GM12878 (cell line): ENCODE measurements at regions not wholly inside any gene's neighbourhood (a gene's known extent, or its start where the extent isn't known, plus 50 kb on each side); places are given as distances from the start of the nearest gene placed in this dataset.

Source experiments
- ATAC-seq: fragments of 200-7000 bp; cut with Tn5 transposase; 3 replicates; pipeline ENCODE4 v1.9.1; 2020; ENCODE audit warnings: mild to moderate bottlenecking, moderate library complexity
- BruUV-seq: library from RNA; stranded (reverse); fragments of 400-500 nt; replicated peaks from 2 replicates; lab custom pipeline; 2021; lab: Mats Ljungman, UMichigan
- CTCF ChIA-PET: fragments of 300-600 bp; sonication (Branson Sonifier 250); formaldehyde crosslinking; extraction: SDS; loops from one replicate; lab custom pipeline; 2021; ENCODE audit warnings: inconsistent platforms; lab: Yijun Ruan, JAX
- POLR2A ChIA-PET: fragments of 350-600 bp; formaldehyde crosslinking; extraction: SDS; loops from one replicate; lab custom pipeline; 2021; ENCODE audit warnings: inconsistent platforms; lab: Charles Lee
- RAD21 ChIA-PET: fragments of 300-600 bp; sonication (Branson Sonifier 250); formaldehyde crosslinking; loops from one replicate; lab custom pipeline; 2023; ENCODE audit warnings: antibody characterized with exemption; ENCODE audit not compliant: unreplicated experiment; lab: Charles Lee
- SMC1A ChIA-PET: fragments of 300-600 bp; sonication (Branson Sonifier 250); formaldehyde crosslinking; loops from one replicate; lab custom pipeline; 2023; ENCODE audit not compliant: unreplicated experiment, uncharacterized antibody; lab: Charles Lee
- DNase-seq: peaks from one replicate; pipeline ENCODE4 v3.0.0-alpha.2; 2011; ENCODE audit warnings: low read depth, low spot score
- FAIRE-seq: peaks from 3 replicates; lab custom pipeline; 2011; peaks lifted over from hg19 to GRCh38; lab: Jason Lieb, UNC
- H2AFZ ChIP-seq: 2 replicates; pipeline ENCODE4 v1.6.0; 2011; ENCODE audit warnings: low read depth, low read length, control low read depth; ENCODE audit not compliant: control insufficient read depth
- H3K27ac ChIP-seq: 2 replicates; pipeline ENCODE4 v1.5.1; 2011; ENCODE audit warnings: control low read depth; ENCODE audit not compliant: control insufficient read depth, insufficient read depth
- H3K27me3 ChIP-seq, 2 experiments: replicated peaks in 1 of 2; 2 replicates each; pipeline versions ENCODE4 v1.6.0 to v1.6.1; 2011; ENCODE audit warnings: low read length in 1 of 2; ENCODE audit not compliant: control insufficient read depth in 2 of 2, insufficient read depth in 2 of 2
- H3K36me3 ChIP-seq, 2 experiments: 2 replicates each; pipeline ENCODE4 v1.5.1; 2011; ENCODE audit warnings: low read length in 1 of 2; ENCODE audit not compliant: control insufficient read depth in 2 of 2, insufficient read depth in 2 of 2
- H3K4me1 ChIP-seq: 2 replicates; pipeline ENCODE4 v1.6.1; 2011; ENCODE audit warnings: mild to moderate bottlenecking, low read length, moderate library complexity, mixed read lengths; ENCODE audit not compliant: control insufficient read depth, insufficient read depth
- H3K4me2 ChIP-seq: 2 replicates; pipeline ENCODE4 v1.6.0; 2011; ENCODE audit warnings: control low read depth; ENCODE audit not compliant: control insufficient read depth, insufficient read depth
- H3K4me3 ChIP-seq: fragments of 200-600 bp; sonication (generic); 2 replicates; pipeline ENCODE4 v1.5.1; 2016
- H3K79me2 ChIP-seq: 2 replicates; pipeline ENCODE4 v1.6.0; 2011; ENCODE audit warnings: low read length; ENCODE audit not compliant: control insufficient read depth, insufficient read depth
- H3K9ac ChIP-seq: 2 replicates; pipeline ENCODE4 v1.8.0; 2011; ENCODE audit warnings: low read length, control low read depth, mixed read lengths; ENCODE audit not compliant: control insufficient read depth, insufficient read depth
- H3K9me3 ChIP-seq: replicated peaks from 3 replicates; pipeline ENCODE4 v1.5.1; 2011; ENCODE audit warnings: mild to moderate bottlenecking, low read length; ENCODE audit not compliant: control insufficient read depth, insufficient read depth
- H4K20me1 ChIP-seq: 2 replicates; pipeline ENCODE4 v1.6.0; 2011; ENCODE audit not compliant: control insufficient read depth, insufficient read depth
- GATAD2B ChIP-seq: fragments of 450-650 bp; conservative IDR thresholded peaks from 2 replicates; pipeline ENCODE4 v1.6.1; 2017; ENCODE audit warnings: low read depth, mild to moderate bottlenecking, moderate library complexity
- LARP7 ChIP-seq: fragments of 450-650 bp; IDR thresholded peaks from 2 replicates; pipeline ENCODE4 v1.6.1; 2017; ENCODE audit warnings: mild to moderate bottlenecking
- MEF2A ChIP-seq: IDR thresholded peaks from 2 replicates; pipeline ENCODE4 v1.6.1; 2011; ENCODE audit warnings: low read depth, mild to moderate bottlenecking, low read length, moderate library complexity; ENCODE audit not compliant: insufficient read depth
- RB1 ChIP-seq: fragments of 450-650 bp; formaldehyde crosslinking; IDR thresholded peaks from 2 replicates; pipeline ENCODE4 v1.6.1; 2017; ENCODE audit warnings: mild to moderate bottlenecking, borderline replicate concordance
- SIX5 ChIP-seq: IDR thresholded peaks from 2 replicates; pipeline ENCODE4 v1.6.1; 2011; ENCODE audit warnings: mild to moderate bottlenecking, low read depth, low read length, moderate library complexity; ENCODE audit not compliant: severe bottlenecking
- STAT1 ChIP-seq: fragments of 450-650 bp; conservative IDR thresholded peaks from 2 replicates; pipeline ENCODE4 v1.6.1; 2014; ENCODE audit warnings: antibody characterized with exemption, mild to moderate bottlenecking
- SUPT20H ChIP-seq: IDR thresholded peaks from 2 replicates; pipeline ENCODE4 v1.6.1; 2011; ENCODE audit warnings: low read depth, mild to moderate bottlenecking, low read length, moderate library complexity, borderline replicate concordance; ENCODE audit not compliant: control insufficient read depth
- TCF7 ChIP-seq: IDR thresholded peaks from 2 replicates; pipeline ENCODE4 v1.6.1; 2014; ENCODE audit warnings: antibody characterized with exemption, borderline replicate concordance
- ZNF687 ChIP-seq: fragments of 450-650 bp; IDR thresholded peaks from 2 replicates; pipeline ENCODE4 v1.6.1; 2017; ENCODE audit warnings: mild to moderate bottlenecking, moderate library complexity
- WGBS: methylation state at CpG from one replicate; pipeline ENCODE4 v1.1.6; 2016; ENCODE audit warnings: low lambda C conversion rate; ENCODE audit not compliant: insufficient replicate concordance, insufficient coverage; ENCODE audit errors: missing lambda C conversion rate; 5-methylcytosine and 5-hydroxymethylcytosine counted together
- in situ Hi-C: fragments of 300-500 bp; cut with MboI; formaldehyde crosslinking; loops from 9 replicates; pipeline ENCODE4 v1.14.3; 2018; ENCODE audit warnings: mixed read lengths
- intact Hi-C: fragments of 100-400 bp; cut with micrococcal nuclease; formaldehyde crosslinking; loops from one replicate; pipeline ENCODE4 v1.14.2; 2022; ENCODE audit not compliant: unreplicated experiment
- TF ChIP-seq, protein P1 (sequence below): fragments of 450-650 bp; formaldehyde crosslinking; IDR thresholded peaks from 2 replicates; pipeline ENCODE4 v1.4.0; 2022; ENCODE audit warnings: mild to moderate bottlenecking, moderate library complexity

- TF ChIP-seq ZNF687 (no peak), MEF2A (no peak)
These were observed 124.3 kb upstream of the MOCS2 start (continued) for GRCh38 chr5:53233645-53234405.

DNA sequence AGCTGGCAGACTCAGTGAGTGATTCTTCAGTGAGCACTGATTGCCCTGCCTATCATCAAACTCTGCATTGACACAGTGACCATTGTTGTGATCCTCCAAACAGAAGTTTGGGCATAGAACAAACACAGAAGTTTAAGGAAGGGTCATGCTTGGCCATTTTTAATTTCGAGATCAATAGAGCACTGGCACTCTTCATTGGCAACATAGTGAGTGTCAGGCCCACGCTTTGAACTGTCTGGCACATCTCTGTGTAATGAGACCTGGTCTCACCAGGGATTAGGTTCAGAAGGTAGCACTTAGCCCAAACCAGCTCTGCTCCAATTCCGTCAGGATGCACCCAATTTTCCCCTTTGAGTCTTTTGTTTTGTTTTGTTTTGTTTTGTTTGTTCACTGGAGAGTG lies 127.1 kb upstream of the MOCS2 start:
- in situ Hi-C loops, result no loop called here
- ChIA-PET CTCF (interaction anchor here (0.8 kb wide), 1 partner anchor 19 kb away, joined by 3 read pairs; no protein-coding TSS in a partner anchor), SMC1A (no interaction called here)
- TF ChIP-seq SIX5 (no peak), TCF7 (no peak), STAT1 (no peak), SUPT20H (no peak), LARP7 (no peak), ZNF687 (no peak), GATAD2B (no peak), RB1 (no peak)
- TF ChIP-seq, protein P1, sequence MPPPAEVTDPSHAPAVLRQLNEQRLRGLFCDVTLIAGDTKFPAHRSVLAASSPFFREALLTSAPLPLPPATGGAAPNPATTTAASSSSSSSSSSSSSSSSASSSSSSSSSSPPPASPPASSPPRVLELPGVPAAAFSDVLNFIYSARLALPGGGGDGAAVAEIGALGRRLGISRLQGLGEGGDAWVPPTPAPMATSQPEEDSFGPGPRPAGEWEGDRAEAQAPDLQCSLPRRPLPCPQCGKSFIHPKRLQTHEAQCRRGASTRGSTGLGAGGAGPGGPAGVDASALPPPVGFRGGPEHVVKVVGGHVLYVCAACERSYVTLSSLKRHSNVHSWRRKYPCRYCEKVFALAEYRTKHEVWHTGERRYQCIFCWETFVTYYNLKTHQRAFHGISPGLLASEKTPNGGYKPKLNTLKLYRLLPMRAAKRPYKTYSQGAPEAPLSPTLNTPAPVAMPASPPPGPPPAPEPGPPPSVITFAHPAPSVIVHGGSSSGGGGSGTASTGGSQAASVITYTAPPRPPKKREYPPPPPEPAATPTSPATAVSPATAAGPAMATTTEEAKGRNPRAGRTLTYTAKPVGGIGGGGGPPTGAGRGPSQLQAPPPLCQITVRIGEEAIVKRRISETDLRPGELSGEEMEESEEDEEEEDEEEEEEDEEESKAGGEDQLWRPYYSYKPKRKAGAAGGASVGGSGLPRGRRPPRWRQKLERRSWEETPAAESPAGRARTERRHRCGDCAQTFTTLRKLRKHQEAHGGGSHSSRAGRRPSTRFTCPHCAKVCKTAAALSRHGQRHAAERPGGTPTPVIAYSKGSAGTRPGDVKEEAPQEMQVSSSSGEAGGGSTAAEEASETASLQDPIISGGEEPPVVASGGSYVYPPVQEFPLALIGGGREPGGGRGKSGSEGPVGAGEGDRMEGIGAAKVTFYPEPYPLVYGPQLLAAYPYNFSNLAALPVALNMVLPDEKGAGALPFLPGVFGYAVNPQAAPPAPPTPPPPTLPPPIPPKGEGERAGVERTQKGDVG (CRISPR knock-in tag), result no peak

More for the DNA sequence above, 127.1 kb upstream of the MOCS2 start:
- no peak overlapping the region for H3K4me2 ChIP-seq
- no peak for FAIRE-seq
- 12% methylated on average over 3 of the region's 3 CpGs for WGBS
- H3K9me3 ChIP-seq, result no peaks in the 10 kb centered on the region
- no peaks in the 10 kb centered on the region for H3K27me3 ChIP-seq
- H2AFZ ChIP-seq, result no peak overlapping the region
- BruUV-seq, result no TSS peak
- no peaks in the 10 kb centered on the region for H3K4me1 ChIP-seq
- ChIA-PET POLR2A (no interaction called here), RAD21 (no interaction called here)
- H4K20me1 ChIP-seq, result no peaks in the 10 kb centered on the region
- no peak overlapping the region for H3K4me3 ChIP-seq
- H3K79me2 ChIP-seq, result no peaks in the 10 kb centered on the region
- intact Hi-C loops, result no loop called here
- no peaks in the 10 kb centered on the region for H3K36me3 ChIP-seq
- H3K27ac ChIP-seq, result no peak overlapping the region
- H3K9ac ChIP-seq, result no peak overlapping the region
- no peak for DNase-seq
- ATAC-seq, result no peak
